Activated T-helper 17 cell treated with anti-CD3 and anti-CD28 coated beads, Interleukin-2, amount 50 U/mL, for 72 hours (primary cell): ENCODE measurements at regions not wholly inside any gene's neighbourhood (a gene's known extent, or its start where the extent isn't known, plus 50 kb on each side); places are given as distances from the start of the nearest gene placed in this dataset.

Source experiments
- ATAC-seq: fragments of 150-1000 bp; cut with Tn5 transposase; replicated peaks from 2 replicates; pipeline ENCODE4 v1.10.0; 2021; ENCODE audit warnings: mild to moderate bottlenecking, moderate library complexity
- H3K27ac Mint-ChIP-seq: one replicate; pipeline ENCODE4 v1.8.0; 2022; ENCODE audit warnings: mixed read lengths
- H3K27me3 Mint-ChIP-seq: one replicate; pipeline ENCODE4 v1.8.0; 2022; ENCODE audit warnings: mixed read lengths
- H3K36me3 Mint-ChIP-seq: one replicate; pipeline ENCODE4 v1.8.0; 2022; ENCODE audit warnings: low read depth, mild to moderate bottlenecking, mixed read lengths
- H3K4me1 Mint-ChIP-seq: one replicate; pipeline ENCODE4 v1.8.0; 2022; ENCODE audit warnings: mixed read lengths
- H3K4me3 Mint-ChIP-seq: one replicate; pipeline ENCODE4 v1.8.0; 2022; ENCODE audit warnings: mild to moderate bottlenecking, mixed read lengths
- H3K9me3 Mint-ChIP-seq: one replicate; pipeline ENCODE4 v1.8.0; 2022; ENCODE audit warnings: mixed read lengths

- ATAC-seq, result no peak
- Mint-ChIP-seq H3K27me3 (peaks cover 21% of the 10 kb centered on the region), H3K27ac (no peak overlapping the region), H3K36me3 (no peaks in the 10 kb centered on the region), H3K4me3 (no peak overlapping the region), H3K4me1 (no peaks in the 10 kb centered on the region), H3K9me3 (no peaks in the 10 kb centered on the region)
These were observed 264.3 kb downstream of the TSN start for GRCh38 chr2:122019724-122020123.

- no peak for ATAC-seq
- Mint-ChIP-seq H3K27ac (no peak overlapping the region), H3K9me3 (no peaks in the 10 kb centered on the region), H3K4me3 (no peak overlapping the region), H3K4me1 (no peaks in the 10 kb centered on the region), H3K36me3 (no peaks in the 10 kb centered on the region), H3K27me3 (peaks cover 22% of the 10 kb centered on the region)
These were observed 264.9 kb downstream of the TSN start for GRCh38 chr2:122020377-122020776.

DNA sequence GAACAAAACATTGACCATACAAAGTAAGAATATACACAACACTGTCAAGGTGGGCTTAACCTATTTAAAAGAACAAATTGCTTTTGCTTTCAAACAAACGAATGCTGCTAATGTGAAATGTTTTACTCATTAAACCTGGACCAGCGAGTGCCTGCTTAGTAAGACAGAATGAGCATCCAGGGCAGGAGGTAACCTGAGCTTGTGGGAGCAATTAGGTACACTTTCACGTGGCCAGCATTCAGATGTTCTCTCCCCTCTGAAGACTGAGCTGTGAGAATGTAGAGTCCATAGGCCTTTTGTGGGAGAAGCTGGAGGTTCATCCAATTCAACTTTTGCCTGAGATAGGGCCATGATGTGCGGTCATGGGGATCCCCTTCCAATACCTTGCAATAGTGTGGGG, 266.5 kb downstream of the TSN start:
- H3K4me1 Mint-ChIP-seq, result no peaks in the 10 kb centered on the region
- ATAC-seq, result no peak
- H3K9me3 Mint-ChIP-seq, result no peaks in the 10 kb centered on the region
- H3K4me3 Mint-ChIP-seq, result no peak overlapping the region
- H3K36me3 Mint-ChIP-seq, result no peaks in the 10 kb centered on the region
- H3K27ac Mint-ChIP-seq, result no peak overlapping the region
- peaks cover 27% of the 10 kb centered on the region for H3K27me3 Mint-ChIP-seq

DNA sequence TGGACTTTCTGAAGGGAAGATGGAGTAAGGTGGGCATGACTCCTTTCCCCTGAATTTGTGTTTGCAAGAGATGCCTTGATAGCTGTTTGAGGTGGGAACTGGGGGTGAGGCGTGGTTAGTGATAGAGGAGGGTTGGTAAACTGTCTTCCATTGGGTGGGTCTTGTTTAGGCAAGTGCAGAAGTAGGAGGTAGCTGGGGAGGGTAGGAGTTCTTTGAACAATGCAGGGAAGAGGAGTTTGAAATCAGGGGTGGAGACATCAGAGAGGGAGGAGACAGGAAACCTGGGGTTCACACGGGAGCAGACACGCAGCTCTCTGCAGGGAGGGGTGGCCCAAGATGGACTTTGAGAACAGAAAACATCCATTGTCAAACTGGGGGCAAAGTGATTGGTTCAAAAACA, 267.1 kb downstream of the TSN start:
- no peak for ATAC-seq
- no peak overlapping the region for H3K27ac Mint-ChIP-seq
- peaks cover 27% of the 10 kb centered on the region for H3K27me3 Mint-ChIP-seq
- H3K36me3 Mint-ChIP-seq, result no peaks in the 10 kb centered on the region
- no peaks in the 10 kb centered on the region for H3K9me3 Mint-ChIP-seq
- no peak overlapping the region for H3K4me3 Mint-ChIP-seq
- H3K4me1 Mint-ChIP-seq, result no peaks in the 10 kb centered on the region

DNA sequence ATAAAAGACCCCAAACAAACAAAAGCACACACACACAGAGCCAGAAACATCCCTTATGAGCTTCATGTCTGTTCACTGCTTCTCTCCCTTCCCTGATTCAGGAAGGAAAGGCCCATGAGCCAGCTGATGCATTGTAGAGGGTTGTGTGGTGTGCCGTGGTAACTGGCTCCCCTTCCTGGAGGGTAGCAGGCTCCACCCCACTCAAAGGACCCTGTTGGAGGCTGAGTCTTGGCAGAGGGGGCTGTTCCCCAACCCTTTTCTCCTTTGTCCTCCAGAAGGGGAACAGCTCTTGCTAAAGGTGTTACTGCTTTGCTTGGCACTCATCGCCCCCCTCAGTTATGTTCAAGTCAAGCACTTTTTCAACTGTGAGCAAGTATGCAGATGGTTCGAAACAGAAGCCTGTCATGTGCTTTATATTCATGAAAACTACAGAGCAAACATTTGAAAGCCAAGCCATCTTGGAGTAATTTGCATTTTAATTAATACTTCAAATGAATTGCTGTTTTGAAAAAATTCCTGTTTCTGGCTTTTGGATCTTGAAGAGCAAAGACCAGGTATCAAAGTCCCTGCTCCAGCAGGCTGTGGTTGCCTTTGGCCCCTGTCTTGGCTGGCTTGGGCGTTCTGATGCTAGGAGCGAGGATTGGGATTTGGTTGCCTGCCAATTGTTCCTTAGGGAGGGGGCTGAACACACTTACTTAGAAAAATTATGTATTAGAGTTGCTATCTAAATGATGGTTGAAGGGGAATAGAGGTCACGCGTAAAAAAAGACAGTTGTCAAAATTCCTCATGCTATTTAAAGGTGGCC, 267.8 kb downstream of the TSN start:
- no peak for ATAC-seq
- H3K4me1 Mint-ChIP-seq, result no peaks in the 10 kb centered on the region
- no peak overlapping the region for H3K27ac Mint-ChIP-seq
- no peak overlapping the region for H3K4me3 Mint-ChIP-seq
- peaks cover 27% of the 10 kb centered on the region for H3K27me3 Mint-ChIP-seq
- H3K9me3 Mint-ChIP-seq, result no peaks in the 10 kb centered on the region
- H3K36me3 Mint-ChIP-seq, result no peaks in the 10 kb centered on the region

DNA sequence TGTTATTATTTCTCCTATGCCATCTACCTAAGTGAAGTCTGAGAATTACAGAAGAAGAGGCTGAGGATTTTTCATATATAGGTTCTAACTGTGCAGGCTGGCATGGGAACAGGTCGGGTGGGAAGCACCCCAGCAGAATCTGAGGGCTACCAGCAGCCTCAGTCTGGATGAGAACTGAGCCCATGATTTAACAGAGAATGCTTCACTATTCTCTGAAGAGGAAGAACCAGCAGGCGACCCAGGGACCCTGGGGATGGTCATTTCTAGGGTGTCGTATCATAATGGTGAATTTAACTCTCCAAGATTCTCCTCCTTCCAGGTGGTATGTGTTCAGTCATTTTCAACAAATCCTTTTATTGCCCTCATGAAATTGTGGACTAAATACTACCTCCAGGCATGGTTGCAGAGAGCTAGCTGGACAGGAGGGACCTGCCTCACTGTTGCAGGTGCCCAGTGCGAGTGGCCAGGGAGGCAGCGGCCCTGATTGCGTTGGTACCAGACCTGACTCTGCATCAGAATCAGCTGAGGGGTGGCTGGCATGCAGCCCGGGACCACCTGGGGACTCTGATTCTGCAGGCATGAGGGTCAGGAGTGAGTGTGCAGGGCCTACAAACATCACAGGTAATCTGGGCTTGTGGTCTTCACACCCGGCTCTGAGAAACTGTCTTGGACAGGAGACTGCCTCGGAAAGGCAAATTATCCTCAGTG, 272.2 kb downstream of the TSN start:
- H3K4me1 Mint-ChIP-seq, result no peaks in the 10 kb centered on the region
- H3K27me3 Mint-ChIP-seq, result peaks cover 14% of the 10 kb centered on the region
- no peak overlapping the region for H3K27ac Mint-ChIP-seq
- no peak for ATAC-seq
- no peaks in the 10 kb centered on the region for H3K36me3 Mint-ChIP-seq
- no peaks in the 10 kb centered on the region for H3K9me3 Mint-ChIP-seq
- H3K4me3 Mint-ChIP-seq, result no peak overlapping the region

DNA sequence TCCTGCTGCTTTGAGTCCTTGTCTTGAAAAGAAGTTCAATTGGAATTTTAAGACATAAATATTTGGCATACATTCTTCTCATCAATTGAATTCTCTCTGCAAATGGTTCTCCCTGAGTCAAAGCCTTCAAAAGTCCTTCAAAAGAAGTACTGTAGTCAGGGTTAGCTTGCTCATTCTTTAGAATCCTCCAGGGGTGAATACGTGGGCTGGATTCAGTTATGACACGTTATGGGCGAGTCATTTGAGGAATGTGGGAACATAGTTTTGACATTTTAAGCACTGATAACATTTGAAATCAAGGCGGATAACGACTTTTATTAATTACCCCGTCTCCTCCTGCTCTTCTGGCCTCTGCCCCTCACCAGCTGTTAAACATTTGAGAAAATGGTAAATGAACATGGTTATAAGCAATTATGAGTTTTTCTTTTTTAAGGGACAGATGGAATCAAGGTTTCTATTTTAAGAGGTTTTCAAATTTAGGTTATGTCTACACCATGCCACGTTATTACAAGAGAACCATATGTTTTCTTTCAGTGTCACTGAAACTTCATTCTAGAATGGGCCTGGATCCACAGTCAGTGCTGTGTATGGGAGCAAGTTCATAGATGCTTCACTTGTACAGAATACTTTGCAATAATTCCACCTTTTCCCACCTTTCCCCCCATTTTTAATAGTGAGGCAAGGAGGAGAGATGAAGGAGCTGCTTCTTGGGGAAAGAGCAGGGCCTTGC, 273.1 kb downstream of the TSN start:
- no peak for ATAC-seq
- no peaks in the 10 kb centered on the region for H3K4me1 Mint-ChIP-seq
- H3K9me3 Mint-ChIP-seq, result no peaks in the 10 kb centered on the region
- no peaks in the 10 kb centered on the region for H3K36me3 Mint-ChIP-seq
- peaks cover 14% of the 10 kb centered on the region for H3K27me3 Mint-ChIP-seq
- H3K4me3 Mint-ChIP-seq, result no peak overlapping the region
- no peak overlapping the region for H3K27ac Mint-ChIP-seq

DNA sequence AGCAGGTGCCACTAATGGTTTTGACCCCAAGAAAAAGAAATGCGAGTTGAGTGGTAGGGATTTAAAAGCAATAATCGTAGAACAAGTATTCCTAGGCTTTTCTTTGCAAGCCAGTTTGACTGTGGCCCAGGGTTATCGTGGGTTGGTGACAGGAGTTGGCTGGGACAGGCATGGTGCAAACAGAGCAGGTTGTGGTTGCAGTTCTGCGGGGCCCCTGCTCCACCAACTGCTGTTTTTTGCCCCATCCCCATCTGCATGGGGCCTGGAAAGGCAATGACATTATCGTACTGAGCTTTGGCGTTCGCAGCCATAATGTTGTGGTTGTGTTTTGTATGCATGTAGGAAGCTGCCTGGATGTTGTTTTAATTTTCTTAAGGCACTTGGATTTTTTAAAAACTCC, 274.0 kb downstream of the TSN start:
- ATAC-seq, result no peak
- Mint-ChIP-seq H3K4me1 (no peaks in the 10 kb centered on the region), H3K36me3 (no peaks in the 10 kb centered on the region), H3K27me3 (peaks cover 16% of the 10 kb centered on the region), H3K9me3 (no peaks in the 10 kb centered on the region), H3K27ac (no peak overlapping the region), H3K4me3 (no peak overlapping the region)

GRCh38 chr2:122029945-122030344, 274.5 kb downstream of the TSN start:
- peaks cover 17% of the 10 kb centered on the region for H3K27me3 Mint-ChIP-seq
- no peak overlapping the region for H3K4me3 Mint-ChIP-seq
- no peaks in the 10 kb centered on the region for H3K36me3 Mint-ChIP-seq
- H3K9me3 Mint-ChIP-seq, result no peaks in the 10 kb centered on the region
- H3K4me1 Mint-ChIP-seq, result no peaks in the 10 kb centered on the region
- ATAC-seq, result no peak
- H3K27ac Mint-ChIP-seq, result no peak overlapping the region

- ATAC-seq, result no peak
- H3K27ac Mint-ChIP-seq, result no peak overlapping the region
These were observed 276.3 kb downstream of the TSN start for GRCh38 chr2:122031544-122032263.

DNA sequence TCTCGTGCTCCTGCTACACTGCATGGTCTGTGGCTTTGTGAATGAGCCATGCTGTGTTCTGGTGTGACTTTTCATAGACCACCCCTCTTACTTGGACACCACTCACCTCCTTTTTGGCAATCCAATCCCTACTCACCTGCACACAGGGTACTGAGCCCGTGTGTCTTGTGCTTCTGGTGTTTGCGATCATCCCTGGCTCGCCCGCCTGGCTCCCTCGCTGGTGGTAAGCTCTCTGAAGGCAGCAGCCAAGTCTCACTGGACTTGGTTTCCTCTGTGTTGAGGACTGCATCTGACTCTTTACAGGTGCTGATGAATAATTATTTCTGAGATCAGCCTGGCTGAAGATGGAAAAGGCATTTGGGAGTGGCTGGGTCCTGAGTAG, 276.8 kb downstream of the TSN start:
- no peak for ATAC-seq
- H3K27me3 Mint-ChIP-seq, result peaks cover 11% of the 10 kb centered on the region
- no peak overlapping the region for H3K4me3 Mint-ChIP-seq
- no peaks in the 10 kb centered on the region for H3K36me3 Mint-ChIP-seq
- H3K4me1 Mint-ChIP-seq, result no peaks in the 10 kb centered on the region
- no peaks in the 10 kb centered on the region for H3K9me3 Mint-ChIP-seq
- H3K27ac Mint-ChIP-seq, result no peak overlapping the region

More at GRCh38 chr2:122031544-122032263, 276.3 kb downstream of the TSN start:
- Mint-ChIP-seq H3K27me3 (peaks cover 13% of the 10 kb centered on the region), H3K9me3 (no peaks in the 10 kb centered on the region), H3K4me1 (no peaks in the 10 kb centered on the region), H3K36me3 (no peaks in the 10 kb centered on the region), H3K4me3 (no peak overlapping the region)

DNA sequence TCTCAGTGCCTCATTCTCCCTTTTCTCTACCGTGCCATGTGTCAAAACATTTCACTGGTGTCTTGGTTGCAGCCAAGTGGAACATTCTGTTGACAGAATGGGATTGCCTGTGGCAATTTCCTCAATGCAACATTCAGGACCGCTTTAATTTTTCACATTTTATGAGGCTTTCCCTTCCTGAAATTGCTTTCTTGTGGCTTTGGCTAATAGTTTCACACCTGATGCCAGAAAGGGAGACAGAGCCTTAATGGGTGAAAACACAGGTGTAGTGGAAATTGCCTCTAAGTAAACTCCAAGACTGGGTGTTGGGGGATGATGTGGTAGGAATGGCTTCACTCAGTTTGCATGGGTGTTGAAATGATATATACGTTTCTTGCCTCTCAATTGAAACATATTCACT, 278.3 kb downstream of the TSN start:
- Mint-ChIP-seq H3K27me3 (peaks cover 8% of the 10 kb centered on the region), H3K36me3 (no peaks in the 10 kb centered on the region), H3K4me1 (no peaks in the 10 kb centered on the region), H3K9me3 (no peaks in the 10 kb centered on the region), H3K27ac (no peak overlapping the region), H3K4me3 (no peak overlapping the region)
- no peak for ATAC-seq

DNA sequence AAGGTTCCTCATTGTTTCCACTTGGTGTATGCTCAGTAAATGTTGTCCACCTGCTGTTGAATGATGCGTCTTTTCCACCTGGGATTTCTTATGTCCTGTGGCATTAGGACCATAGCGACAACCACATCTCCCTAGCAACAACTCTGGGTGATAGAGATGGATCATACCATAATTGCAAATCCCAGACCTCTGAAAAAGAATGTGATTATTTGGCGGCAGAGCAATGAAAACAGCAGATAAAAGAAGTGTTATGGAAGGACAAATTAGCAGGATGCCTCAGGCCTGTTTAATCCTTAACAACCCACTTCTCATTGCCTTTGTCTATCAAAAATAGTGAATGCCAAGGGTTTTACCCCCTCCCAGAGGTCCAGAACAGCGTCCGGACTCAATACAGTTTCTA, 278.9 kb downstream of the TSN start:
- no peaks in the 10 kb centered on the region for H3K4me1 Mint-ChIP-seq
- no peak overlapping the region for H3K4me3 Mint-ChIP-seq
- no peaks in the 10 kb centered on the region for H3K36me3 Mint-ChIP-seq
- ATAC-seq, result no peak
- H3K9me3 Mint-ChIP-seq, result no peaks in the 10 kb centered on the region
- H3K27me3 Mint-ChIP-seq, result peaks cover 8% of the 10 kb centered on the region
- H3K27ac Mint-ChIP-seq, result no peak overlapping the region

DNA sequence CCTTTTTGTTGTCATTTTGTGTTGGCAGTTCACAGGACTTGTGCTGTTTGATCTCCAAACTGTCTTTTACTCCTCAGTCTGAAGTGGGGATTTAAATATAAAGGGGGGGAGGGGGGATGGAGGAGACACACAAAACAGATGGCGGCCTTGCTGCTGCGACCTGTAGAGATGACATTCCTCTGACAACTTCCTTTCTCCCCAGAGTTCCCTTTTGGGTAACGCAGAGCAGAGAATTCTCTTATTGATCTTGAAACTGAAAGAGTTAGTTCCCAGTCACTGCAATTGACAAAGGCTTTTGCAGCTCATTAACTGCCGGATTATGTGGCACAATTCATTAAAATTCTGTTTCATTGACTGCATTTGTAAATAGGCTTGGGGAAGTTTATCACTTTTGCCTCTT, 279.3 kb downstream of the TSN start:
- no peaks in the 10 kb centered on the region for H3K9me3 Mint-ChIP-seq
- H3K4me3 Mint-ChIP-seq, result no peak overlapping the region
- H3K4me1 Mint-ChIP-seq, result no peaks in the 10 kb centered on the region
- H3K27ac Mint-ChIP-seq, result no peak overlapping the region
- no peaks in the 10 kb centered on the region for H3K36me3 Mint-ChIP-seq
- H3K27me3 Mint-ChIP-seq, result peaks cover 8% of the 10 kb centered on the region
- no peak for ATAC-seq
